Renal pelvis (tissue), 1 donor: ENCODE measurements at regions not wholly inside any gene's neighbourhood (a gene's known extent, or its start where the extent isn't known, plus 50 kb on each side); places are given as distances from the start of the nearest gene placed in this dataset.
"Not testable (repeated sequence)": the region's sequence is repeated elsewhere in the genome, so short reads cannot be mapped to it uniquely, and the experiment has no call there.

Source experiments
- DNase-seq: peaks from one replicate; pipeline ENCODE4 v3.0.0-alpha.2; 2013

- DNase-seq = no peak
These were observed 517.6 kb upstream of the ADGRL4 start for GRCh38 chr1:79524126-79524525.

GRCh38 chr1:79519084-79519760 lies 512.7 kb upstream of the ADGRL4 start:
- no peak for DNase-seq

- no peak for DNase-seq
These were observed 511.1 kb upstream of the ADGRL4 start for GRCh38 chr1:79517470-79518224.

GRCh38 chr1:79507770-79508169 lies 501.2 kb upstream of the ADGRL4 start:
- no peak for DNase-seq

- no peak for DNase-seq
These were observed 494.6 kb upstream of the ADGRL4 start for GRCh38 chr1:79501153-79501552.

GRCh38 chr1:79499541-79499940 lies 493.0 kb upstream of the ADGRL4 start:
- no peak for DNase-seq

GRCh38 chr1:79497193-79497773 lies 490.8 kb upstream of the ADGRL4 start:
- DNase-seq = peak; percentile 19

GRCh38 chr1:79496129-79496528 lies 489.6 kb upstream of the ADGRL4 start:
- DNase-seq = no peak

GRCh38 chr1:79493702-79494101 lies 487.2 kb upstream of the ADGRL4 start:
- not testable (repeated sequence) for DNase-seq

- DNase-seq = not testable (repeated sequence)
These were observed 482.1 kb upstream of the ADGRL4 start for GRCh38 chr1:79488572-79489121.

GRCh38 chr1:79478728-79479373 lies 472.3 kb upstream of the ADGRL4 start:
- DNase-seq = no peak

GRCh38 chr1:79478160-79478559 lies 471.6 kb upstream of the ADGRL4 start:
- no peak for DNase-seq

- no peak for DNase-seq
These were observed 465.6 kb upstream of the ADGRL4 start for GRCh38 chr1:79472067-79472656.

- DNase-seq = no peak
These were observed 462.6 kb upstream of the ADGRL4 start for GRCh38 chr1:79469139-79469538.

- DNase-seq = no peak
These were observed 454.4 kb upstream of the ADGRL4 start for GRCh38 chr1:79460773-79461436.

GRCh38 chr1:79457562-79458224 lies 451.2 kb upstream of the ADGRL4 start:
- no peak for DNase-seq

- DNase-seq = no peak
These were observed 441.9 kb upstream of the ADGRL4 start for GRCh38 chr1:79448426-79448825.

GRCh38 chr1:79441238-79441637 lies 434.7 kb upstream of the ADGRL4 start:
- DNase-seq = no peak

GRCh38 chr1:79437540-79437939 lies 431.0 kb upstream of the ADGRL4 start:
- DNase-seq = no peak

GRCh38 chr1:79431340-79431739 lies 424.8 kb upstream of the ADGRL4 start:
- no peak for DNase-seq

- DNase-seq = no peak
These were observed 423.9 kb upstream of the ADGRL4 start for GRCh38 chr1:79430437-79430836.
